Endothelial cell (in vitro differentiated cells): ENCODE measurements at regions not wholly inside any gene's neighbourhood (a gene's known extent, or its start where the extent isn't known, plus 50 kb on each side); places are given as distances from the start of the nearest gene placed in this dataset.

ENCODE experiments used
- DNase-seq: peaks from one replicate; pipeline ENCODE4 v3.0.0; 2021; ENCODE audit warnings: low spot score
- H3K27ac Mint-ChIP-seq: one replicate; pipeline ENCODE4 v1.8.0; 2021; ENCODE audit warnings: mixed read lengths, inconsistent platforms; ENCODE audit not compliant: unreplicated experiment
- H3K27me3 Mint-ChIP-seq: one replicate; pipeline ENCODE4 v1.8.0; 2021; ENCODE audit warnings: mild to moderate bottlenecking, moderate library complexity, mixed read lengths, inconsistent platforms; ENCODE audit not compliant: unreplicated experiment
- H3K36me3 Mint-ChIP-seq: one replicate; pipeline ENCODE4 v1.8.0; 2021; ENCODE audit warnings: mild to moderate bottlenecking, low read depth, mixed read lengths, inconsistent platforms; ENCODE audit not compliant: unreplicated experiment
- H3K4me1 Mint-ChIP-seq: one replicate; pipeline ENCODE4 v1.8.0; 2021; ENCODE audit warnings: mild to moderate bottlenecking, mixed read lengths, inconsistent platforms; ENCODE audit not compliant: unreplicated experiment
- H3K4me3 Mint-ChIP-seq: one replicate; pipeline ENCODE4 v1.8.0; 2021; ENCODE audit warnings: mild to moderate bottlenecking, mixed read lengths, inconsistent platforms; ENCODE audit not compliant: unreplicated experiment
- H3K9me3 Mint-ChIP-seq: one replicate; pipeline ENCODE4 v1.8.0; 2021; ENCODE audit warnings: mixed read lengths, inconsistent platforms; ENCODE audit not compliant: unreplicated experiment
- TF ChIP-seq, protein P1 (sequence below): fragments of 200-600 bp; sonication (generic); IDR thresholded peaks from one replicate; pipeline ENCODE4 v1.5.0; 2021; ENCODE audit warnings: antibody characterized with exemption; ENCODE audit not compliant: unreplicated experiment

DNA sequence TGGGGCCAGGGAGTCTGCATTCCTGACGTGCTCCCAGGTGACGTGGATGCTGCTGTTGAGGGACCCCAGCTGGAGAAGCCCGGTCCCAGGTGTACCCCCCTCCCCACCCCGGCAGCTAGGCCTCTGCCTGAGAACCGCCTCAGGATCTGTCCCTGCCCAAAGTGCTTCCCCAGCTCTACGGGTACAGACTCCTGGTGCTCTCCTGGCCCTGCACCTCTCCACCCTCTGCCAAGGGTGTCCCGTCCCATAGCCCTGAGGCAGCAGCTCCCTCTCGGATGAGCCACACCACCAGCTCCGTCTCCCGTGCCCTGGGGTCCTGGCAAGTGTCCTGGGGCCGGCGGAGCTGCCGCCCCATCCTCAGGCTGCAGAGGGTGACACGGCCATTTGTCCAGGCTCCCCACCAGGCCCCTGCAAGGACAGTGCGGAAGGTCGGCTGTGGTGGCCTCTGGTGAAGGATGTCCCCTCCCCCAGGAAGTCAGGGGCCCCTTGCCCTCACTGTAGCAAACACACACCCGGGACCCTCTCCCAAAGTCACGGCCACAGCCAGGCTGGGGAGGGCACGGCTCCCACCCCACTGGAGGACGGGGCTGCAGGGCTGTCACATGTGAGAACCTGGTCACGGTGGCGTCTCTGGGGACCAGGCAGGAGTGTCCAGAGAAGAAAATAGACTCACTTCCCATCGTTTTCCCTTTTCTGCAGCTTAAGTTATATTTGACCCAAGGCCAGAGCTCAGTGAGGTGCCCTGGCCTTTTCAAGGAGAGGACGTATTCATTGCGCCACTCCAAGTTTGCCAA lies 74.4 kb upstream of the FBRSL1 start:
- H3K36me3 Mint-ChIP-seq, result no peaks in the 10 kb centered on the region
- no peak overlapping the region for H3K27ac Mint-ChIP-seq
- TF ChIP-seq, protein P1, sequence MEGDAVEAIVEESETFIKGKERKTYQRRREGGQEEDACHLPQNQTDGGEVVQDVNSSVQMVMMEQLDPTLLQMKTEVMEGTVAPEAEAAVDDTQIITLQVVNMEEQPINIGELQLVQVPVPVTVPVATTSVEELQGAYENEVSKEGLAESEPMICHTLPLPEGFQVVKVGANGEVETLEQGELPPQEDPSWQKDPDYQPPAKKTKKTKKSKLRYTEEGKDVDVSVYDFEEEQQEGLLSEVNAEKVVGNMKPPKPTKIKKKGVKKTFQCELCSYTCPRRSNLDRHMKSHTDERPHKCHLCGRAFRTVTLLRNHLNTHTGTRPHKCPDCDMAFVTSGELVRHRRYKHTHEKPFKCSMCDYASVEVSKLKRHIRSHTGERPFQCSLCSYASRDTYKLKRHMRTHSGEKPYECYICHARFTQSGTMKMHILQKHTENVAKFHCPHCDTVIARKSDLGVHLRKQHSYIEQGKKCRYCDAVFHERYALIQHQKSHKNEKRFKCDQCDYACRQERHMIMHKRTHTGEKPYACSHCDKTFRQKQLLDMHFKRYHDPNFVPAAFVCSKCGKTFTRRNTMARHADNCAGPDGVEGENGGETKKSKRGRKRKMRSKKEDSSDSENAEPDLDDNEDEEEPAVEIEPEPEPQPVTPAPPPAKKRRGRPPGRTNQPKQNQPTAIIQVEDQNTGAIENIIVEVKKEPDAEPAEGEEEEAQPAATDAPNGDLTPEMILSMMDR, result no peak
- no peak for DNase-seq
- no peaks in the 10 kb centered on the region for H3K4me1 Mint-ChIP-seq
- peaks cover 12% of the 10 kb centered on the region for H3K27me3 Mint-ChIP-seq
- no peak overlapping the region for H3K4me3 Mint-ChIP-seq
- no peaks in the 10 kb centered on the region for H3K9me3 Mint-ChIP-seq

DNA sequence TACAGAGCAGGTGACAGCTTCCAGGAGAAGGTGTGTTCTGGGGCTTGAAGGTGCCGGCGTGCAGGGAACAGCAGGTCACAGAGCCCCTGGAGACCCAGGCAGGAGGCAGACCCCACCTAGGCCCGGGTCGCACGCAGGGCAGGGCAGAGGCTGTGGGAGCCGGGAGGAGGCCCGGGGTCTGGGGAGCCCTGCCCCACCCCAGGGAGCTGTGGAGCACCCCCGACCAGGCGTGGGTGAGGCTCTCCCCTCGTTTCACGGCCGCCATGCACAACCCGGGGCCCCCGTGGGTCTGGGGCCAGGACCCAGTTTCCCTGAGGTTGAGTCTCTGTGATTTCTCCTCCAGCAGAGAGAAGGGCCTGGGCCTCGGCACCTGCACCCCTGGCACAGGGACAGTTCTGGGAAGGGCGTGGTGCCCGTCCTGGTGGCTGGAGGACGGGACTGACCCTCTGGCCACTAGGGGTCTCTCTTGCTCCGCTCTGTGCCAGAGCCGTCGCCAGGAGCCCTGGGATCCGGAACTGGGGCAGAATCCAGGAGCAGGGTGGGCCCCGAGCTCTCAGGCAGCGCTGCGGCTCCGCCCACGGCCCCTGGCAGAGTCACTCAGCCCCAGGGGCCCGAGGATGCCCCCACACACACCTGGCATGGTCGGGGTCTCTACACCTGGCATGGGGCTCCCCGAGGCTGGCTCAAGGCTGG lies 75.2 kb upstream of the FBRSL1 start:
- Mint-ChIP-seq H3K27me3 (peaks cover 12% of the 10 kb centered on the region), H3K4me1 (no peaks in the 10 kb centered on the region), H3K9me3 (no peaks in the 10 kb centered on the region), H3K36me3 (no peaks in the 10 kb centered on the region), H3K4me3 (no peak overlapping the region), H3K27ac (no peak overlapping the region)
- peak; percentile 88 for DNase-seq
- TF ChIP-seq, protein P1, result peak; percentile 76

DNA sequence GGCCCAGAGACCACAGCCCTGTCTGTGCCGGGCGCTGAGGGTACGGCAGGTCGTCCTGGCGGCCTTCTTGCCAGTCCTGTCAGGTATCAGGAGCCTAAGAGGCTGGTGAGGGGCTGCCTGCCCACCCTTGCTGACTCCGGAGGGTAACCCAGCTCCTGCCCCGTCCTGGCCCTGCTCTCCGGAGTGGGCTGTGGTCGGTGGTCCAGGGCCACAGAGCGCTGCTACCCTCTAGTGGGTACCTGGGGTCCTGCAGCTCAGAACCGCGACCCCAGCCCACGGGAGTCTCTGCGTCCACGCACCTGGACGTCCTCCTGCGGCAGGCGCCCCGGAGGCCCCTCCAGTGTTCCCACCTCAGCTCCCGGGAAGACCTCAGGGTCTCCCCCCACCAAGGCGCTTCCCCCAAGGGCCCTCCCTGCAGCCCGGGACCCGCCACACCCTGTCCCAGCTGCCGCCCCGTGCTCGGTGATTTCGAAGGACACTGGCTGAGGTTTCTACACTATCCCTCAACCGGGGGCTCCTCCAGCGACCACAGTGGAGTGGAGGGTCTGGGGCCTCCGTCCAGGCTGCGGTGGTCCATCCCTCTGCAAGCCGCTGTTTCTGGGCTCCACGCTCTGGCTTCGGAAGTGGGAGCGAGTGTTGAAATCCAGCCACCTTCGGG lies 75.9 kb upstream of the FBRSL1 start:
- Mint-ChIP-seq H3K4me3 (no peak overlapping the region), H3K4me1 (no peaks in the 10 kb centered on the region), H3K36me3 (no peaks in the 10 kb centered on the region), H3K27ac (no peak overlapping the region), H3K27me3 (peaks cover 11% of the 10 kb centered on the region), H3K9me3 (no peaks in the 10 kb centered on the region)
- peak; percentile 73 for DNase-seq
- TF ChIP-seq, protein P1, result peak; percentile 61

DNA sequence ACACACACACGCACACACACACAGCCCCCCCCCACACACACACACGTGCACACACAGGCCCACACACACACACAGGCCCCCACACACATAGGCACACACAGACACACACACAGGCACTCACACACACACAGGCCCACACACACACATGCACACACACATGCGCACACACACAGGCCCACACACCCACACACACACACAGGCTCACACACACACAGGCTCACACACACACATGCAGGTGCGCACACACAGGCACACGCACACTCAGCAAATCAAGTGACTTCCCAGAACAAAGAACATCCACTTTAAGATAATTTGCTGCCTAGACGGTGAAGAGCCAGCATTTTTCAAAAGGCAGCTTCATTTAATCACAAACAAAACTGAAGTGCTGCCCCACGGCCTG lies 78.5 kb upstream of the FBRSL1 start:
- H3K4me3 Mint-ChIP-seq, result peak overlapping the region; percentile 52
- no peaks in the 10 kb centered on the region for H3K4me1 Mint-ChIP-seq
- TF ChIP-seq, protein P1, result no peak
- no peak for DNase-seq
- peak overlapping the region; percentile 40 for H3K27ac Mint-ChIP-seq
- no peaks in the 10 kb centered on the region for H3K9me3 Mint-ChIP-seq
- peaks cover 14% of the 10 kb centered on the region for H3K27me3 Mint-ChIP-seq
- no peaks in the 10 kb centered on the region for H3K36me3 Mint-ChIP-seq
